Fibroblast of skin of right quadriceps (primary cell): ENCODE measurements at regions not wholly inside any gene's neighbourhood (a gene's known extent, or its start where the extent isn't known, plus 50 kb on each side); places are given as distances from the start of the nearest gene placed in this dataset.
A peak's percentile ranks its signal among the peaks of the same experiment; 100 is the strongest.

Experiments
- DNase-seq: peaks from one replicate; pipeline ENCODE4 v3.0.0-alpha.2; 2013

- DNase-seq = peak; percentile 11
These were observed 53.0 kb upstream of the DAZL start for GRCh38 chr3:16658004-16658924.

- DNase-seq = no peak
These were observed 53.9 kb upstream of the DAZL start for GRCh38 chr3:16658925-16659793.

GRCh38 chr3:16663854-16664712 lies 58.9 kb upstream of the DAZL start:
- DNase-seq = no peak

GRCh38 chr3:16665282-16665741 lies 60.1 kb upstream of the DAZL start:
- peak; percentile 85 for DNase-seq

DNA sequence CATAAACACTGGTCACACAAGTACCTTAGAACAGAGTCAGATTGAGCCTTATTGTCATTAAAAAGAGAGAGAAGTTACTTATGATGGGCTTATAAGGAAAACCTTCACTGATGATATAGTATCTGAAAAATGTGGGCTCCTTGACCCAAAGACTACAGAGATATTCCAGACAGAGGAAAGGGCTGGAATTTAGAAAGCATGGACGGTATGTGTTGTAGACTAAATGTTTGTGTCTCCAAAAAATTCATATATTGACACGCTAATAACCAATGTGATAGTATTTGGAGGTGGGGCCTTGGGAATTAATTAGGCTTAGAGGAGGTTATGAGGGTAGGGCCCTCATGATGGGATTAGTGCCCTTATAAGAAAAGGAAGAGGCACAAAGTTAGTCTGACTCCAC lies 61.0 kb upstream of the DAZL start:
- DNase-seq = peak; percentile 9

DNA sequence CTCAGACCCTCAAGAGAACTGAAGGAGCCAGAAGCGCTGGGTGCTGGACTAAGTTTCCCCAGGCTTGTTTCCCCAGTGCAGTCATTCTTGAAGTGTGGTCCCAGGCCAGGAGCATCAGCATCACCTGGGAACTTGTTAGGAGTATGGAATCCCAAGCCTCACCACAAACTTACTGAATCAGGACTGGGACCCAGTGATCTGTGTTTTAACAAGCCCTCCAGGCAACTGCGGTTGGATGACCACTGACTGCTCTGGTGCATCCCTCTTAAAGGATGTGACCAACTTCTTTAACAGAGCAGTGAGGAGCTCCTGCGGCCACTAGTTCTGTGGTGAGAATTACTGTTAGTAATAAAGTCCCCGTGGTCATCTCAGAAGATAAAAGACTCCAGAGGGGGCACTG lies 62.4 kb upstream of the DAZL start:
- no peak for DNase-seq

- no peak for DNase-seq
These were observed 63.7 kb upstream of the DAZL start for GRCh38 chr3:16668776-16669545.

- DNase-seq = no peak
These were observed 65.0 kb upstream of the DAZL start for GRCh38 chr3:16670191-16670590.

DNA sequence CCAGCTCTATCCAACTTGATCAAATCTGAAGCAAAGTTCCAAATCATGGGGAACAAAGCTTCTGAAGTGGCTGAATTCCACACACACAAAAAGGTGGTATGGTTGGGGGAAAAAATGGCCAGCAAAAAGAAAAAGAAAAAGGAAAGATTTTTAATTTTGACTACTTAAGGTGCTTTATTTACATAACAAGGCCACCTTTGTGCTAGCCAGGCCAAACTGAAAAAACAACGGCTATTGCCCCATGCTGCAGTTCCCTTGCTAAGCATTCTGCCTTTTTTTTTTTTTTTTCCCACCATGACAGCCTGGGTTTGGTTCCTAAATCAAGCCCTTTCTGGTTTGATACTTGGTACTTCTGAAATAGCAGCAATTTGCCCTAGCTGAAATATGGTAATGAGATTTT lies 66.5 kb upstream of the DAZL start:
- no peak for DNase-seq

- no peak for DNase-seq
These were observed 68.3 kb upstream of the DAZL start for GRCh38 chr3:16673530-16673929.

- DNase-seq = no peak
These were observed 70.6 kb upstream of the DAZL start for GRCh38 chr3:16675805-16676204.

DNA sequence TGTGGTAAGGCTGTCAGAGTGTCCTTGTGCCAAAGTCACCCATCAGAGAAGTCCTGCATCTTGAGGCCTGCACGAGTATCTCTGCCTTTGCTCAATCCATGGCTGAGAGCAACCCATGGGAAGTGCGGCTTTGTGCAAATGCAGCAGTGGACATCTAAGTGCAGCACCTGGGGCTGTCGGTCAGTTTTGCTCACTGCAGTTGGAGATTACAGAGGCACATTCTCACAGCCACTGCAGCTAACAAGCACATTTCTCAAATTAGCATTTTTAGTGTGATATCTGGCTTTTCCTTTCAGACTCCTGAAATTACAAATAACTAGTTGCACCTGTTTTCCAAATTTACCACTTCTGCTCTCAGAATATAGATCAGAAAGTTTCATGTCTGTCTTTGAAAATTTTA lies 81.5 kb upstream of the DAZL start:
- no peak for DNase-seq

DNA sequence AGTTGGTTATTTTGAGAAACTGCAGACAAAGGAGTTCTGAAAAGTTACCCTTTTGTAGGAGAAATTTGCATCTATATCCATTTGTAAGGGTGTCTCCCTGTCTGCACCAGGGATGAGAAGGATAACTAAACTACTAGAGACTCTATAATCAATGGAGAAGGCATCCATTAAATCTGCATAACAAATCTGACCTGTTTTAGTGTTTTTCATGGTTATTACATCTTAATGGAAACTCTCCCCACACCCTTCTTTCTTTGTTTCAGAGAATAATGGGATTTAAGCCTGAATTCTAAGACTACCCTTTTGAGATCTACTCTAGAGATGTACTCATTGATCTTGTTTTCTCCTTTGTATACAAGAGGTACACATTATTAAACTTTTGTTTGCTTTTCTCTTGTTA lies 82.0 kb upstream of the DAZL start:
- DNase-seq = no peak

DNA sequence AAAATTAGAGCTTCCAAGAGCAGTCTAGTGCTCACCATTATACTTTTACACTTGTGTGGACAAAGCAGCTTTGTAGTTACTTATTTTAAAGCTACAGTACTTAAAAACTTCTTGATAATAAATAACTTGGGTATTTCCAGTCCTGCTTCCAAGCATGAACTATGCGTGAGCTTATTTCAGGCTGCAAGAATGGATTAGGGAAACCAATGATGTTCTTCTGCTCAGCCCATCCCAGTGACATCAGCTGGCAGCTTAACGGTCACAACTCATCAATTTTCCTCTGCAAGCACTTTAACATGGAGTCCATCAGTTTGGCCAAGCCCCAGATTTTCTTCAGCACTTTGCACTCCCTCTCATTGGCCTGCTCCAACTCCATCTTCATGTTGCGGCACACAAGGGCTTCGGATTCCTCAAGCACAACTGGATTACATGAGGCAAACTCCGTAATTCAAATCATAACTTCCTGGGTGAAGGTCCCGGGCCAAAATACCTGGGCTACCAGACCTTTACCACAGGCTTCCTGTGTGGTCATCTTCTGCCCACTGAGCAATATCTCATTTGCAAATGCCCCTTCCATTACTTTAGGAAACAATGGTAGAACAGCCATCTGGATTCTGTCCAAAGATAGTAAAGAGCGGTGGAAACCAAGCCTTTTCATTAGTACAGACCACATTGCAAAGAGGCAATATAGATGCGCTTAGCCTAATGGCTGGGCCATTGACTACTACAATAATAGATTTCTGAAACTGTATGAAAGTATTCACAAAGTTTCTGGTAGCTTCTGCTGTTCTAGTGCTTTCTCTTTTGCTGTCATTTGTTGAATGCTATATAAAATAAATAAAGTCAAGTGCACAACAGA lies 87.5 kb upstream of the DAZL start:
- DNase-seq = no peak

DNA sequence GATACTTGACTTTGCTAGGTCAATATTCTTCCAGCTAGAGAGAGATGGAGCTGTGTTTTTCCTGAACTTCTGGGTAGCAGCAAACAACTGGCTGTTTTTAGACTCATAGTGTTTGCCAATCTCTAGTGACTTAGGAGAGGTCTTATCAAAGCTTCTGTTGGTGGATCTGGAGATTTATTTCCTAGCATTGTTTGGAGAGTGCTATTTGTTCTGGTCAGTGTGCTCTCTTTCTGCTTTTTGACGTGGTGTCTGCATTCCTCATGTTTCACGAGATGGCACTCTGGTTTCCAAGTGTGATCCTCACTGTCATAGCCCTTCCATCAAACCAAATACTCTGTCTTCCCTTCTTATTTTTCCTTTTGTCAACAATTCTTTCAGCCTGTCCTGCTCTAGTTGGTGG lies 88.6 kb upstream of the DAZL start:
- no peak for DNase-seq

- DNase-seq = no peak
These were observed 90.5 kb upstream of the DAZL start for GRCh38 chr3:16695710-16696109.

DNA sequence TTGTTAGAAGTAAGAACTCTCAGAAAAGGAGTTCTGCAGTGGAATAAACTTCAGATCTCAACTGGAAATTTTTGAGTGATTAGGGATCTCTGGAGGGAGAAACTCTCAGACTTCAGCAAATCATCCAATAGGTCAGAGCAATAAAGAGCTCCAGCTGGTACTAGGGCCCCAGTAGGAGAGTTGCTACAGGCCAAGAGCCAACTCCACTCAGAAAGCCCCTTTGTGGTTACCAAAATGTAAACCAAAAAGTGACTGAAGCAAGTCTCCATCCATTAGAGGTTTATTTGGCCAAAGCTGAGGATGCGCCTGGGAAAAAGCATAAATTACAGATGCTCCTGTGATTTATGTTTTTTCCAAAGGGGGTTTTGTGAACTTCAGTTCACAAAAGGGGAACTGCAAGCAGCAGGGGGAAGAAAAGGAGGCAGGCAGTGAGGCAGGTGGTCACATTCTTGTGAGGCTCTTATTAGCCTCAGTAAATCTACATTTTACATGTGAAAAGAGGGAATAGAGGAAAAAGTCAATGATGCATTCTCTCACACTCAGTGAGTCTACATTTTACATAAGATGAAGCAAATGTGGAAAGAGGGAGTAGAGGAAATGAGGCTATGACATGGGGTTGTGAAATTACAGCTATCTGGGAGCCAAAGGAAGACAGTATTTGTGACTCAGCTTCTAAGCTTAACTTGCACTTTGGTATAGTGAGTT lies 92.4 kb upstream of the DAZL start:
- DNase-seq = peak; percentile 47

DNA sequence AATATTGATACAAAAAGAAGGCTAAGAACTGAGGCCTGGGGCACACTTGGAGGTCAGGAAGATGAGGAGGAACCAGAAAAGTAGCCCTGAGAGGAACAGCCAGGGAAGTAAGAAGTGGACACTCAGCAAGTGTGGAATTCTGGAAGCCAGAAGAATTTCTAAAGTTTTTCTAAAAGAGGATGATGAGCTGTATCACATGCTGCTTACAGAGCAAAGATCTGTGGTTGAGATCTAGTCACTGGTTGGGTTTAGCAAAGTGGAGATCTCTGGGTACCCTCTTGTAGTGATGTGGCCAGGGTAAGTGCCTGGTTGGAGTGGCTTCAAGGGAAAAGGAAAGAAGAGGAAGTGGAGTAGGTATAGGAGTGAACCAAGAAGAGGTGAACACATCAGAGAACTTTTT lies 95.4 kb upstream of the DAZL start:
- DNase-seq = no peak

- no peak for DNase-seq
These were observed 99.7 kb upstream of the DAZL start for GRCh38 chr3:16704941-16705340.

DNA sequence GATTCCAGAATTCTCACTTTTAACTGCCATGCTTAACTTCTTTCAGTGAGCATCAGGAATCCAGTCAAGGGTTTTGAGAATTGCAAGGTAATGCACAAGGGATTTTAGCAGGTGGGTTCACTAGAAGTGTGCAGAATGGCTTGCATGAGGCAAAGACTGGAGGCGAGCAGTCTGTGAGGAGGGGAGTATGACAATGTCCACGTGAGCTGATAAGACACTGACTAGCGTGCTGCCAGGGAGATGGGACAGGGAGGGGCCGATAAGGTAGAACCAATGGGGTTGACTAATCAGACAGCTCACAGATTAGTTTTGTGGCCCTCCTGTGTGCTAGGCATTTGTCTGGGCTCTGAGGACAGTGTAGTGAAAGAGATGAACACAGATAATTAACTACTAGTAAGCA lies 102.0 kb upstream of the DAZL start:
- DNase-seq = no peak
